Left renal cortex interstitium (tissue), 4 donors: ENCODE measurements at regions not wholly inside any gene's neighbourhood (a gene's known extent, or its start where the extent isn't known, plus 50 kb on each side); places are given as distances from the start of the nearest gene placed in this dataset.

Source experiments
- DNase-seq, 4 donors: peaks; one replicate each; pipeline ENCODE4 v3.0.0-alpha.2; 2013; ENCODE audit warnings: low read depth in 4 of 4, low spot score in 2 of 4, missing footprints in 1 of 4

GRCh38 chr20:24773168-24773567 is 175.9 kb upstream of the CST7 start:
- DNase-seq, result no peak

GRCh38 chr20:24773751-24774201 is 175.3 kb upstream of the CST7 start:
- no peak for DNase-seq

- no peak for DNase-seq
Measured at GRCh38 chr20:24775966-24776365, 173.1 kb upstream of the CST7 start.

GRCh38 chr20:24776755-24777271 is 172.3 kb upstream of the CST7 start:
- no peak for DNase-seq

GRCh38 chr20:24777746-24778145 is 171.3 kb upstream of the CST7 start:
- DNase-seq, result no peak

- DNase-seq, result no peak
Measured at GRCh38 chr20:24778585-24779031, 170.5 kb upstream of the CST7 start.

- DNase-seq, result no peak
Measured at GRCh38 chr20:24779131-24779530, 169.9 kb upstream of the CST7 start.

GRCh38 chr20:24779946-24780345 is 169.1 kb upstream of the CST7 start:
- no peak for DNase-seq

- DNase-seq, result no peak
Measured at GRCh38 chr20:24780674-24781417, 168.2 kb upstream of the CST7 start.

GRCh38 chr20:24781418-24781980 is 167.6 kb upstream of the CST7 start:
- DNase-seq, result no peak

- DNase-seq, result no peak
Measured at GRCh38 chr20:24782301-24782700, 166.8 kb upstream of the CST7 start.

GRCh38 chr20:24782801-24783630 is 166.1 kb upstream of the CST7 start:
- no peak for DNase-seq

- no peak for DNase-seq
Measured at GRCh38 chr20:24783631-24784492, 165.2 kb upstream of the CST7 start.

GRCh38 chr20:24784607-24785006 is 164.5 kb upstream of the CST7 start:
- no peak for DNase-seq

GRCh38 chr20:24785141-24786110 is 163.6 kb upstream of the CST7 start:
- no peak for DNase-seq

- no peak for DNase-seq
Measured at GRCh38 chr20:24786111-24786495, 163.0 kb upstream of the CST7 start.

GRCh38 chr20:24786646-24787045 is 162.4 kb upstream of the CST7 start:
- no peak for DNase-seq

- DNase-seq, result no peak
Measured at GRCh38 chr20:24787071-24787470, 162.0 kb upstream of the CST7 start.

GRCh38 chr20:24787621-24788020 is 161.4 kb upstream of the CST7 start:
- no peak for DNase-seq
